ENCODE measurements at regions not wholly inside any gene's neighbourhood (a gene's known extent, or its start where the extent isn't known, plus 50 kb on each side); places are given as distances from the start of the nearest gene placed in this dataset.

GRCh38 chr12:38399711-38400206 is 83.2 kb downstream of the ALG10B start:
- TF ChIP-seq CTCF (IDR thresholded peaks at IDR 0.05; ENCODE audit: insufficient read depth, low read length) = no peak

GRCh38 chr12:38402811-38403210 is 86.2 kb downstream of the ALG10B start:
- H3K4me3 ChIP-seq (ENCODE audit: low read depth, low read length) = no peak overlapping the region
- no peak for TF ChIP-seq CTCF (IDR thresholded peaks at IDR 0.05; ENCODE audit: insufficient read depth, low read length)
- DNase-seq (ENCODE audit: low read depth) = no peak

More at GRCh38 chr12:38399711-38400206, 83.2 kb downstream of the ALG10B start:
- no peak overlapping the region for H3K4me3 ChIP-seq (ENCODE audit: low read depth, low read length)
- DNase-seq (ENCODE audit: low read depth) = no peak

DNA sequence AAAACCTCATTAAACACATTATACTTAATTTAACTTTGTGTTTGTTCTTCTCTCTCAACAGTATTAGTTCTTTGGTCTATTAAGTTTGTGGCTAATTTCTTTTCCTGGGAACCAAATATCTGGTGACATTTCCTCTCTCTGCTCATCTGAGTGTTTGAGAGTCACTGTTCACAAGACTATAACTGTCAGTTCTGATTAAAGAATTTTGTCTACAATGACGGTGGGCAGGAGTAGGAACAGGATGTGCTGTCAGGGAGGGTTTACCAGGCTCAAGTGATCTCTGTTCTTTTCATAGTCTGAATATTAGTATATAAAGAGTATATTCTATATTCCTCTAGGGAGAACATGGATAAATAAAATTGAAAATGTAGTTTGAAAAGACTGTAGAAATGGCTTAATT is 92.9 kb downstream of the ALG10B start:
- DNase-seq (ENCODE audit: low read depth) = no peak
- no peak for TF ChIP-seq CTCF (IDR thresholded peaks at IDR 0.05; ENCODE audit: insufficient read depth, low read length)
- no peak overlapping the region for H3K4me3 ChIP-seq (ENCODE audit: low read depth, low read length)

DNA sequence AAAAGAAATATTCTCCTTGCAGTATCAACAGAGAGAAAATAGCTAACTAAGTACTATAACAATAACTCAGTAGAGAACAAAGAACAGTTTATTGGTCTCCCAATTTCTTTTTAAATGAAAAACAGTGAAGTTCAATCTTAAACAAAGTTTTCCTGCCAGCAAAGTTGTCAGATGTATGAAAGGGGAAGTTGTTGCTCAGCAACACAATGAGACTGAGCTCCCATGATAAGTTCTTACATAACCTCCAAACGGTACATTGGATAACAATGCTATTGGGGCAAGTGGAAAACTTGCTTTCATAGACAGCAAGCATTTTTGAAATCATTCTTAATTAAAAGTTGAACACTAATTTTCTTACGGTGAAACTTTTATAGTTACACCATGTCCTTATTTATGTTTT is 94.9 kb downstream of the ALG10B start:
- TF ChIP-seq CTCF (IDR thresholded peaks at IDR 0.05; ENCODE audit: insufficient read depth, low read length) = no peak
- no peak for DNase-seq (ENCODE audit: low read depth)
- H3K4me3 ChIP-seq (ENCODE audit: low read depth, low read length) = no peak overlapping the region

DNA sequence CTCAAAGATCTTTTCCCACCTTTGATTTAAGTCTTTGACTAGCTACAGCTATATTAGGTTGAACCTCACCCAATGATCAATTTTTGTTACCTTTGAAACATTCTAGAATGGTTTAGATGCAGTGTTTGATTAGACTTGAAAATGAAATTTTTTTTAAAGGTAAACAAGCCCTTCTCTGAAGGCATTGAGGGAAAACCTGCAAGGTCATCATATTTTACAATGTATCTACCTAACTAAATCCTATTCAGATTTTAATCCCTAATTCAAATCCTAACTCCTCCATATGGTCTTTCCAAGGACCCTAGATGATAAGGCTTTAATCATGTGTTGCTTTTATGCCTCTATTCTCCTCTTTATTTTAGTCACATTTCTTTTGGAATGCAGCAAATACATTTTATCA is 95.4 kb downstream of the ALG10B start:
- no peak for TF ChIP-seq CTCF (IDR thresholded peaks at IDR 0.05; ENCODE audit: insufficient read depth, low read length)
- no peak for DNase-seq (ENCODE audit: low read depth)
- H3K4me3 ChIP-seq (ENCODE audit: low read depth, low read length) = no peak overlapping the region

GRCh38 chr12:38417101-38417500 is 100.5 kb downstream of the ALG10B start:
- no peak for TF ChIP-seq CTCF (IDR thresholded peaks at IDR 0.05; ENCODE audit: insufficient read depth, low read length)
- DNase-seq (ENCODE audit: low read depth) = no peak

GRCh38 chr12:38424436-38424835 is 107.9 kb downstream of the ALG10B start:
- DNase-seq (ENCODE audit: low read depth) = no peak
- H3K4me3 ChIP-seq (ENCODE audit: low read depth, low read length) = no peak overlapping the region
- TF ChIP-seq CTCF (IDR thresholded peaks at IDR 0.05; ENCODE audit: insufficient read depth, low read length) = no peak

More at GRCh38 chr12:38417101-38417500, 100.5 kb downstream of the ALG10B start:
- H3K4me3 ChIP-seq (ENCODE audit: low read depth, low read length) = no peak overlapping the region

All from fibroblast of the aortic adventitia (primary cell).